Activated gamma-delta T cell (primary cell): ENCODE measurements at regions not wholly inside any gene's neighbourhood (a gene's known extent, or its start where the extent isn't known, plus 50 kb on each side); places are given as distances from the start of the nearest gene placed in this dataset.

Experiments
- DNase-seq: peaks from one replicate; lab custom pipeline; 2025; lab: John Stamatoyannopoulos, UW

GRCh38 chr13:76091076-76091475, 454.9 kb downstream of the LMO7 start:
- DNase-seq: no peak

GRCh38 chr13:76086729-76087128, 450.6 kb downstream of the LMO7 start:
- no peak for DNase-seq

- DNase-seq: no peak
Observed at GRCh38 chr13:76067850-76068249, 431.7 kb downstream of the LMO7 start.

- no peak for DNase-seq
Observed at GRCh38 chr13:76053181-76053580, 417.1 kb downstream of the LMO7 start.

- DNase-seq: no peak
Observed at GRCh38 chr13:76049376-76049746, 413.2 kb downstream of the LMO7 start.

GRCh38 chr13:76048675-76049375, 412.7 kb downstream of the LMO7 start:
- no peak for DNase-seq

- no peak for DNase-seq
Observed at GRCh38 chr13:76048131-76048530, 412.0 kb downstream of the LMO7 start.

- DNase-seq: no peak
Observed at GRCh38 chr13:76043874-76044273, 407.7 kb downstream of the LMO7 start.

- no peak for DNase-seq
Observed at GRCh38 chr13:76038920-76039716, 403.0 kb downstream of the LMO7 start.

GRCh38 chr13:76036176-76036575, 400.0 kb downstream of the LMO7 start:
- no peak for DNase-seq

- no peak for DNase-seq
Observed at GRCh38 chr13:76035711-76036110, 399.6 kb downstream of the LMO7 start.

GRCh38 chr13:76029706-76030105, 393.6 kb downstream of the LMO7 start:
- DNase-seq: no peak

- no peak for DNase-seq
Observed at GRCh38 chr13:76029088-76029487, 393.0 kb downstream of the LMO7 start.

- no peak for DNase-seq
Observed at GRCh38 chr13:76027131-76027530, 391.0 kb downstream of the LMO7 start.

- no peak for DNase-seq
Observed at GRCh38 chr13:76025392-76025791, 389.3 kb downstream of the LMO7 start.

- no peak for DNase-seq
Observed at GRCh38 chr13:76024151-76024550, 388.0 kb downstream of the LMO7 start.

- no peak for DNase-seq
Observed at GRCh38 chr13:76023652-76024051, 387.5 kb downstream of the LMO7 start.

- no peak for DNase-seq
Observed at GRCh38 chr13:76020421-76020955, 384.4 kb downstream of the LMO7 start.

- no peak for DNase-seq
Observed at GRCh38 chr13:76019421-76020044, 383.4 kb downstream of the LMO7 start.

GRCh38 chr13:76017861-76018556, 381.9 kb downstream of the LMO7 start:
- DNase-seq: no peak

GRCh38 chr13:76016799-76017400, 380.8 kb downstream of the LMO7 start:
- DNase-seq: no peak
